Endothelial cell of umbilical vein (primary cell): ENCODE measurements at regions not wholly inside any gene's neighbourhood (a gene's known extent, or its start where the extent isn't known, plus 50 kb on each side); places are given as distances from the start of the nearest gene placed in this dataset.
A peak's percentile ranks its signal among the peaks of the same experiment; 100 is the strongest.

Experiments used
- BruUV-seq: library from RNA; stranded (reverse); fragments of 400-500 nt; replicated peaks from 2 replicates; lab custom pipeline; 2021; lab: Mats Ljungman, UMichigan
- CTCF ChIA-PET: fragments of 300-600, 350-600 bp; sonication (Branson Sonifier 250); formaldehyde crosslinking; loops from one replicate; lab custom pipeline; 2021; ENCODE audit warnings: antibody characterized with exemption, inconsistent platforms; lab: Charles Lee
- POLR2A ChIA-PET: fragments of 300-600, 350-600 bp; sonication (Branson Sonifier 250); formaldehyde crosslinking; loops from one replicate; lab custom pipeline; 2021; ENCODE audit warnings: antibody characterized with exemption, inconsistent platforms; lab: Charles Lee
- DNase-seq: peaks from one replicate; pipeline ENCODE4 v3.0.0-alpha.2; 2011; ENCODE audit warnings: low read depth, low spot score
- FAIRE-seq: peaks from 2 replicates; lab custom pipeline; 2011; peaks lifted over from hg19 to GRCh38; lab: Jason Lieb, UNC
- H2AFZ ChIP-seq: 2 replicates; pipeline ENCODE4 v1.6.0; 2012; ENCODE audit warnings: low read depth, low read length, control low read depth, inconsistent platforms
- H3K27ac ChIP-seq: 2 replicates; pipeline ENCODE4 v1.5.1; 2011; ENCODE audit warnings: low read depth, mild to moderate bottlenecking, control low read depth, low read length, moderate library complexity; ENCODE audit not compliant: insufficient read depth
- H3K27me3 ChIP-seq, 2 experiments: 2 replicates each; pipeline versions ENCODE4 v1.6.0 to v1.6.1; 2011; ENCODE audit warnings: low read length in 2 of 2, mixed read lengths in 1 of 2; ENCODE audit not compliant: control insufficient read depth in 2 of 2, insufficient read depth in 2 of 2
- H3K36me3 ChIP-seq, 2 experiments: 2 replicates in 1 of 2; 3 replicates in 1 of 2; pipeline ENCODE4 v1.5.1; 2011; ENCODE audit warnings: low read length in 2 of 2, mild to moderate bottlenecking in 1 of 2, moderate library complexity in 1 of 2; ENCODE audit not compliant: control insufficient read depth in 2 of 2, insufficient read depth in 2 of 2; ENCODE audit errors: extremely low read depth in 1 of 2
- H3K4me1 ChIP-seq: 3 replicates; pipeline ENCODE4 v1.5.1; 2011; ENCODE audit warnings: mild to moderate bottlenecking, low read length; ENCODE audit not compliant: control insufficient read depth, insufficient read depth; ENCODE audit errors: extremely low read depth
- H3K4me2 ChIP-seq: 2 replicates; pipeline ENCODE4 v1.6.1; 2011; ENCODE audit warnings: low read length, control low read depth, mixed read lengths; ENCODE audit not compliant: insufficient read depth
- H3K4me3 ChIP-seq, 3 experiments: fragments of 200-600 bp in 1 of 3; sonication (generic), shearing (Covaris generic) in 1 of 3; replicated peaks in 1 of 3; 2 replicates each; pipeline ENCODE4 v1.5.1; 2011 to 2016; ENCODE audit warnings: control low read depth in 3 of 3, low read length in 3 of 3, mild to moderate bottlenecking in 2 of 3, inconsistent platforms in 1 of 3, low read depth in 1 of 3, moderate library complexity in 1 of 3; ENCODE audit not compliant: insufficient read depth in 1 of 3
- H3K79me2 ChIP-seq: 2 replicates; pipeline ENCODE4 v1.6.0; 2012; ENCODE audit warnings: low read length, inconsistent platforms; ENCODE audit not compliant: control insufficient read depth, insufficient read depth
- H3K9ac ChIP-seq: replicated peaks from 2 replicates; pipeline ENCODE3; 2011; ENCODE audit warnings: low read length, control low read depth; ENCODE audit not compliant: insufficient read depth; ENCODE audit errors: extremely low read depth
- H3K9me1 ChIP-seq: replicated peaks from 3 replicates; pipeline ENCODE4 v1.6.0; 2011; ENCODE audit warnings: mild to moderate bottlenecking, low read length; ENCODE audit not compliant: control insufficient read depth, insufficient read depth; ENCODE audit errors: extremely low read depth
- H3K9me3 ChIP-seq: replicated peaks from 2 replicates; pipeline ENCODE4 v1.5.1; 2012; ENCODE audit warnings: low read length, inconsistent platforms; ENCODE audit not compliant: control insufficient read depth, insufficient read depth
- H4K20me1 ChIP-seq: replicated peaks from 2 replicates; pipeline ENCODE3; 2011; ENCODE audit warnings: mild to moderate bottlenecking, low read length; ENCODE audit not compliant: control insufficient read depth, insufficient read depth; ENCODE audit errors: extremely low read depth
- CTCF ChIP-seq, 2 donors: IDR thresholded peaks; 1 replicate in 1 of 2; 2 replicates in 1 of 2; pipeline ENCODE4 v1.5.1; 2011; ENCODE audit warnings: low read length in 2 of 2, mild to moderate bottlenecking in 2 of 2, moderate library complexity in 2 of 2, control low read depth in 1 of 2, inconsistent platforms in 1 of 2, low read depth in 1 of 2; ENCODE audit not compliant: insufficient read depth in 1 of 2; ENCODE audit errors: extremely low read depth in 1 of 2
- GATA2 ChIP-seq: IDR thresholded peaks from 2 replicates; pipeline ENCODE4 v1.7.0; 2011; ENCODE audit warnings: low read depth, mild to moderate bottlenecking, moderate library complexity, mixed read lengths, low read length; ENCODE audit not compliant: insufficient read length, insufficient read depth
- POLR2AphosphoS5 ChIP-seq: IDR thresholded peaks from 2 replicates; pipeline ENCODE4 v1.6.1; 2012; ENCODE audit warnings: low read depth, mild to moderate bottlenecking, control low read depth, low read length, moderate library complexity; ENCODE audit not compliant: insufficient read depth
- dilution Hi-C: fragments of 300-500 bp; cut with MboI; formaldehyde crosslinking; loops from one replicate; pipeline ENCODE4 v1.15.0; 2019; ENCODE audit warnings: low sequenced_read_pairs; ENCODE audit not compliant: extremely low pct_ligation_motif_present
- intact Hi-C: fragments of 100-400 bp; cut with micrococcal nuclease; formaldehyde crosslinking; loops from one replicate; pipeline ENCODE4 v1.10.0; 2022

DNA sequence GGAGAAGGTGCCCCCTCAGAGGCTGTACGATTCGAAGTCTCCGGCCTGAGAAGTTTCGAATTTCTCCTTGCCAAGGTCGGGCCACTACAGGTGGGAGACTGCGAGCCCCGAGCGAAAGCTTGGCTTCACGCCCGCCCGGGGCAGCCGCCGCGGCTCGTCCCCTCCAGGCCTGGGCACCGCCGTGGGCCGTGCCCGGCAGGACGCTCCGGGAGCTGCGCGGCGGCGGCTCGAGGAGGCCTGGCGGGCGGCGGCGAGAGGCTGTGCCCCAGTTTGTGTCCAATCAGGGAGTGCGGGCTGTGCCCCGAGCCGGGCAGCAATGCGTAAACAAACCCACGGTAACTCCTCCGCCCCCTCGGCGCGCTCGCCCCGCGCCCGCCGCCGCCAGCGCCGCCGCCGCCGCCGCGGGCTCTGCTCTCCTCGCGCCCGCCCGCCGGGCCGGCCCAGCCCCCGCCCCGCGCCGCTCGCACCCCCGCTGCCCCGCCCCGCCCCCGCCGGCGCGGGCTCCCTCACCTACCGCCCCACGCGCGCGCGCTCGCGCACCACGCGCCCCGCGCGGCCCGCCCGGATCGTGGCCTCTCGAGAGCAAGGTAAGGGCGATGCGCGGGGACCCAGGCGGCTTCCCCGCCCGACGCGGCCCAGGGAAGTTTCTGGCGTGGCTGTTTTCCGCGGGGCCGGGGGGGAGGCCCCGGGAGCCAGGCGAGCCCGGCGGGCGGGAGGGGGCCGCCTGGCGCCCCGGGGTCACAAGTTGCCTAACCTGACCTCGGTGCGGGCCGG lies 57.8 kb upstream of the PCGF5 start:
- dilution Hi-C loops, result no loop called here
- no peak for TF ChIP-seq CTCF (IDR thresholded peaks at IDR 0.05; ENCODE audit: extremely low read depth in 1 of 2, insufficient read depth in 1 of 2, low read depth in 1 of 2, low read length in 2 of 2)
- TF ChIP-seq GATA2, result no peak
- peak; percentile 9 for TF ChIP-seq POLR2AphosphoS5
- Histone ChIP-seq H3K4me1 (peaks cover 6% of the 10 kb centered on the region), H2AFZ (peak overlapping the region; percentile 94), H3K4me2 (peak overlapping the region; percentile 71), H3K36me3 (no peaks in the 10 kb centered on the region), H3K79me2 (peaks cover 2% of the 10 kb centered on the region), H3K27ac (peak overlapping the region; percentile 74), H3K9ac (peak overlapping the region; percentile 81), H4K20me1 (no peaks in the 10 kb centered on the region), H3K4me3 (peak overlapping the region; percentile 61 to 84 (median 72)), H3K27me3 (no peaks in the 10 kb centered on the region), H3K9me3 (no peaks in the 10 kb centered on the region), H3K9me1 (no peaks in the 10 kb centered on the region)
- ChIA-PET CTCF (interaction anchor here (0.8 to 1.8 kb wide), 9 partner anchors 10 to 252 kb away, joined by 3 to 9 read pairs (median 4); no protein-coding TSS in a partner anchor), POLR2A (no interaction called here)
- BruUV-seq, result no TSS peak
- DNase-seq (peak; percentile 61), FAIRE-seq (no peak)
- intact Hi-C loops, result loop anchor here (1.0 to 5.0 kb wide), 4 partner anchors 58 to 290 kb away; partner anchors contain the start of genes PCGF5 and RPP30
